Activated CD4-positive, alpha-beta memory T cell treated with anti-CD3 and anti-CD28 coated beads for 36 hours (primary cell): ENCODE measurements at regions not wholly inside any gene's neighbourhood (a gene's known extent, or its start where the extent isn't known, plus 50 kb on each side); places are given as distances from the start of the nearest gene placed in this dataset.

Experiments used
- CTCF ChIA-PET: fragments of 350-600 bp; sonication (Branson Sonifier 250); formaldehyde crosslinking; loops from one replicate; lab custom pipeline; 2021; ENCODE audit warnings: antibody characterized with exemption, inconsistent platforms; lab: Charles Lee
- POLR2A ChIA-PET: fragments of 350-600 bp; sonication (Branson Sonifier 250); formaldehyde crosslinking; loops from one replicate; lab custom pipeline; 2021; ENCODE audit warnings: antibody characterized with exemption; lab: Charles Lee
- DNase-seq: peaks from one replicate; pipeline ENCODE4 v3.0.0-alpha.2; 2020
- H3K27ac Mint-ChIP-seq: one replicate; pipeline ENCODE4 v1.8.0; 2021; ENCODE audit warnings: mixed read lengths
- H3K27me3 Mint-ChIP-seq: one replicate; pipeline ENCODE4 v1.8.0; 2021; ENCODE audit warnings: mixed read lengths
- H3K36me3 Mint-ChIP-seq: one replicate; pipeline ENCODE4 v1.8.0; 2021; ENCODE audit warnings: mixed read lengths
- H3K4me1 Mint-ChIP-seq: one replicate; pipeline ENCODE4 v1.8.0; 2021; ENCODE audit warnings: low read depth, mixed read lengths
- H3K4me3 Mint-ChIP-seq: one replicate; pipeline ENCODE4 v1.8.0; 2021; ENCODE audit warnings: mild to moderate bottlenecking, mixed read lengths
- H3K9me3 Mint-ChIP-seq: one replicate; pipeline ENCODE4 v1.8.0; 2021; ENCODE audit warnings: mixed read lengths
- intact Hi-C: fragments of 100-400 bp; cut with micrococcal nuclease; formaldehyde crosslinking; loops from one replicate; pipeline ENCODE4 v1.15.1; 2023

DNA sequence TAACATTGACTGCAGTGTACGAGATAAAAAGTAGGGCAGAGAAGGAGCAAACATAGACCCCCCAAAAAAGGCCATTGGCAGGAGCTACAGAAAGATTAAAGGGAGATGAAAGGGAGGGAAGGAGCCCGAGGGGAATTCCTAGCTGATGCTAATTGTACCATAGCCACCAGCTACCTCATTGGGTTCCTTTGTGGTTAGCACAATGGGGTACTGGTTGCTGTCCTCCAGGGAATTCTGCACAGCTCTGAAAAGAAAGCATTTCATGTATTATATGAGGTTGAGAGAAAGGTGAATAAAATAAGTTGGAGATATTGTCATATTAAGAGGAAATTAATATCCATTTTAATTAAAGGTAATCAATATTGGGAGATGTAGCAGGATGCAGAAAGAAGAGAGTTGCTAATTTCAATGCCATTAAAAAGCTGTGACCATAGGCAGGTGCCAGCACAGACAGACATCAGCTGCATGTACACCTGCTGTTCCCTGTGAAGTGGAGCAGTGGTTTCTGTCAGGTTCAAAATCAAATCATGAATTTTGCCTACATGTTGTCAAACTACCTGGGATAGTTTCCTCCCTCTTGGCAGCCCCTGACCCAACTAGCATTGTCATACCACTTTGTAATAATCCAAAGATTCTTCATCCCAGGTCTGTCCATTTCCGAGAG, 185.4 kb upstream of the DLGAP1 start:
- no peaks in the 10 kb centered on the region for H3K36me3 Mint-ChIP-seq
- intact Hi-C loops = no loop called here
- DNase-seq = no peak
- no peaks in the 10 kb centered on the region for H3K4me1 Mint-ChIP-seq
- H3K4me3 Mint-ChIP-seq = no peak overlapping the region
- ChIA-PET CTCF (no interaction called here), POLR2A (no interaction called here)
- H3K9me3 Mint-ChIP-seq = peaks cover 12% of the 10 kb centered on the region
- no peaks in the 10 kb centered on the region for H3K27me3 Mint-ChIP-seq
- H3K27ac Mint-ChIP-seq = no peak overlapping the region

DNA sequence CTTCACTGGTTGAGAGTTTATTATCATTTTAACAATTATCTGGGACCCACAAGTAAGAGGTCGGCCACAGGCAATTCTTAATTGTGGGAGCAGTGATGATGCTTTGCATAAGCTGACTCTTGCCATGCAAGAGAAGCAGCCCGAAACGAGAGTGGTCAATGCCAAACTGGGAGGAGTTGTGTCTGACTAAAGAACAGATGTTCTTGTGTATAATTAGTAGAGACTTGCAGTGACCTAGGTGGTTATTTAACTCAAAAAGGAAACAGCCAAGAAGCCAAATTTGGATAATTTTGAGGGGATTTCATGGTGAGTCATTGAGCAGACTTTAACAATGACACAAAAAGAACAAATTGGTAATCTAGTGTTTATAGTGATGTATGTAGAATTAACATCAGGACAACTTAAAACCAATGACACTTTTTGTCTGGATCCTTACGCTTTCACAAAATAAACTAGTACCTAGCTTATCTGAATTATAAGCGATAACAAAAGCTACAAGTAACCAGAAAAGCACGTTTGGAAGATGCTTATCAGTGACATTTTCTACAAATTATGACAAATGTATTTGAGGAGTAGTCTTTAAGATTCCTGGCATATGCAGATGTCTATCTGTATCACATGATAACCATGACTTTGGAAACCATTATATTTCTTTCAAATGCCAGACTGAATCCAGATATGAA, 184.7 kb upstream of the DLGAP1 start:
- Mint-ChIP-seq H3K4me1 (no peaks in the 10 kb centered on the region), H3K36me3 (no peaks in the 10 kb centered on the region), H3K4me3 (no peak overlapping the region), H3K9me3 (peaks cover 12% of the 10 kb centered on the region), H3K27ac (no peak overlapping the region), H3K27me3 (no peaks in the 10 kb centered on the region)
- POLR2A ChIA-PET = no interaction called here
- DNase-seq = no peak
- intact Hi-C loops = no loop called here
- CTCF ChIA-PET = no interaction called here

DNA sequence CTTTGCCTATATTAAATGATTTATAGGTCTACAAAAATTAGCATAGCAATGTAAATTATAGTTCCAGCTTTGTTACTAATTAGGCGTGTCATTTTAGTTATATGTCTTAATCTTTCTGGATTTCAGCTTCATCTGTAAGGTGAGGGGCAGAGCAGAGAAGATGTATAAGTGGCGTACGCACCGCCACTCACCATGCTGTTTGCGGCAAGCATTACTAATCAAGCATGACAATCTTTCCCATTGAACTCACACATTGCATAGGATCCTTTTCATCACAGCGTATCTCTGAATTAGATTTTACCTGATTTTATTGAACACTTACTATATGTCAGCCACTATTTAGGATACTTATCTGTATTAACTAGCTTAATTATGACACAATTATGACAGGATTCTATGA, 183.6 kb upstream of the DLGAP1 start:
- no peaks in the 10 kb centered on the region for H3K4me1 Mint-ChIP-seq
- DNase-seq = no peak
- POLR2A ChIA-PET = no interaction called here
- CTCF ChIA-PET = no interaction called here
- no peak overlapping the region for H3K4me3 Mint-ChIP-seq
- no peak overlapping the region for H3K27ac Mint-ChIP-seq
- peaks cover 16% of the 10 kb centered on the region for H3K9me3 Mint-ChIP-seq
- intact Hi-C loops = no loop called here
- H3K36me3 Mint-ChIP-seq = no peaks in the 10 kb centered on the region
- no peaks in the 10 kb centered on the region for H3K27me3 Mint-ChIP-seq

DNA sequence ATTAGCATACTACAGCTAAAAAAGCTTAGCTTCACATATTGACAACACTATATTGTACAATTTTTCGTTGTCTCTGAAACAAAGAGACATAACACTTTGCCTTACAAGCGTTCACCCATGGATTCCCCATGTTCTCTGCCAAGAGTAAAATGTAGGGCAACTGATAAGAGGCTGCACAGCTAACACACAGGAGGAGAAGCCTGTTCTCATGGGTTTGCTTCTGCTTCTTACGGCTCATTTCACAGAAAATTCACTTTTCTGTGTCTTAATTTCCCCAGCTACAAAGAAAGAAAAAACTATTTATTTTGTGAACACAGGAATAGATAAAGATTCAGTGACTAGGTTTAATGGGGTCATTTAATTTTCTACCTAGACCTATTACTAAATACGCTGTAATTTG, 182.8 kb upstream of the DLGAP1 start:
- H3K9me3 Mint-ChIP-seq = peaks cover 18% of the 10 kb centered on the region
- no peak overlapping the region for H3K4me3 Mint-ChIP-seq
- POLR2A ChIA-PET = interaction anchor here (0.5 kb wide), 1 partner anchor 138 kb away, joined by 3 read pairs; no protein-coding TSS in a partner anchor
- DNase-seq = no peak
- no peaks in the 10 kb centered on the region for H3K4me1 Mint-ChIP-seq
- no peaks in the 10 kb centered on the region for H3K27me3 Mint-ChIP-seq
- H3K36me3 Mint-ChIP-seq = no peaks in the 10 kb centered on the region
- no peak overlapping the region for H3K27ac Mint-ChIP-seq
- CTCF ChIA-PET = no interaction called here
- intact Hi-C loops = no loop called here

DNA sequence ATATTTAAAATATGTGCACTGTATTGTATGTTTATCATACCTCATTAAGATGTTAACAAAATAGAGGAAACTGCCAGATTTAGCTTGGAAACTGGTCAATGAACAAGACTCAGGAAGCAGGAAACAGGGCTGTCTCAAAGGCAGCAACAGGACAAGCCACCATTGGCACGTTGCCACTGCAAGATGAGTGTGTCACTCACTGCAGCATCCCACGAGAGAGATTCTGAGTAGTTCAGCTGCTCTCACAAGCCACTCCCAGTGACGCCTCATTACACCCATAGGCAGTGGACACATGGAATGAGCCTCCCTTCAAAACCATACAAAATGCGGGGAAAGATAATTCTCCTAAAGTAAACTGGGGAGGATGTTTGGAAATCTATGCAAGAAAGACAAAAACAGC, 181.9 kb upstream of the DLGAP1 start:
- Mint-ChIP-seq H3K27ac (no peak overlapping the region), H3K4me1 (no peaks in the 10 kb centered on the region), H3K36me3 (no peaks in the 10 kb centered on the region), H3K9me3 (peaks cover 19% of the 10 kb centered on the region), H3K27me3 (no peaks in the 10 kb centered on the region), H3K4me3 (no peak overlapping the region)
- DNase-seq = no peak
- CTCF ChIA-PET = no interaction called here
- intact Hi-C loops = no loop called here
- POLR2A ChIA-PET = no interaction called here

DNA sequence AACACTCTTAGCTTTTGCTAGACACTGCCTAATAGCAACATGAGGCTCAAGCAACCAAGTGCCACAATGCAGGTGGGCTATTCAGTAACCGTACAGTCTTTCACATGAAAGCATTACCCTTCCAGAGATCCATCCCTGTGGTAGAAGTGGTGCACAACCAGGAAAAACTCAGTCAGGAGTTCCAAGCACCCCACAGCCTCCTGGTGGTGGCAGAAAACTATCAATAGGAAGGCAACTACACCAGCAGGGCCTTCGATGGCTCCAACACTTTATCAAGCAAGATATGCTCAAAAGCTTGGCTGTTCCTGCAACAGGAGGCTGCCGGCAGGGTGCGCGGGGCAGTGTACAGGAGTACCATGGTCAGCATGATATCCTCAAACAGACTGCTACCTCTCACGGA, 176.1 kb upstream of the DLGAP1 start:
- no peak overlapping the region for H3K27ac Mint-ChIP-seq
- CTCF ChIA-PET = no interaction called here
- POLR2A ChIA-PET = no interaction called here
- no peaks in the 10 kb centered on the region for H3K4me1 Mint-ChIP-seq
- H3K27me3 Mint-ChIP-seq = no peaks in the 10 kb centered on the region
- no peak for DNase-seq
- intact Hi-C loops = no loop called here
- peaks cover 12% of the 10 kb centered on the region for H3K9me3 Mint-ChIP-seq
- H3K36me3 Mint-ChIP-seq = no peaks in the 10 kb centered on the region
- H3K4me3 Mint-ChIP-seq = no peak overlapping the region

DNA sequence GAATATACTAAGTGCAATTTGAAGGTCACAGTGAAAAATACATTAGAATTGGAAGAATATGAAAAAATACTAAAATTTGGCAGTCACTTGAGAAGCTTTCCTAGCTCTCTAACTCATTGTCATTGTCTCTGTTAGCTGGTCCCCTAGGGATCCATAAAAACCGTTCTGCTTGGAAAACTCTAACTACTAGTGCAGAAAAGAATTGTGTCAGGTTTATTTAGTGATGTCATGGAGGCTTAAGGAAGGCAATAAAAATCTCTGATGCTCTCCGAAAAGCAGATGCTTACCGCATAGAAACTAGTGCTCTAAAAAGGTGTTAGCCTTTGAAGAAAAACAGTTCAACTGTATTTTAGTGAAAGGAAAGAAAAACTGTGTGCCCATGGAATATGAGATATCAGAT, 150.1 kb upstream of the DLGAP1 start:
- CTCF ChIA-PET = no interaction called here
- Mint-ChIP-seq H3K9me3 (peaks cover 19% of the 10 kb centered on the region), H3K4me3 (no peak overlapping the region), H3K27ac (no peak overlapping the region), H3K27me3 (no peaks in the 10 kb centered on the region), H3K36me3 (no peaks in the 10 kb centered on the region), H3K4me1 (no peaks in the 10 kb centered on the region)
- DNase-seq = no peak
- POLR2A ChIA-PET = no interaction called here
- intact Hi-C loops = no loop called here

DNA sequence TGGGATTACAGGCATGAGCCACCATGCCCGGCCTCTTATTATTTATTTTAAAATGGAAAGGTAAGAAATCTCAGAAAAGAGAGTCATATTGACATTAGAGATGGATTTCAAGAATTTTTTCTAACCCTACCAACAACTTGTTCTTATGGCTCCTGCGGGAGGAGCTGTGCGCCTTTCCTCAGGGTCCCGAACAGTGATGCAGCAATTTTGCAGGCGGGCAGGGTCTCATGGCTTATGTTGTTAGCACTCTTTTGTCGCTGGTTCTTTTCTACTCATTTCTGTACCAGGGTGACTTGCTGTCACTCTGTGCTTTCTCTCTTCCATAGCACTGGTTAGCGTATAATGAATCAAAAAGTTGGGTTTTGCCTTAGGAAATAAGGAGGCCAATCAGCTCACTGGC, 148.8 kb upstream of the DLGAP1 start:
- no peak overlapping the region for H3K4me3 Mint-ChIP-seq
- intact Hi-C loops = no loop called here
- POLR2A ChIA-PET = no interaction called here

DNA sequence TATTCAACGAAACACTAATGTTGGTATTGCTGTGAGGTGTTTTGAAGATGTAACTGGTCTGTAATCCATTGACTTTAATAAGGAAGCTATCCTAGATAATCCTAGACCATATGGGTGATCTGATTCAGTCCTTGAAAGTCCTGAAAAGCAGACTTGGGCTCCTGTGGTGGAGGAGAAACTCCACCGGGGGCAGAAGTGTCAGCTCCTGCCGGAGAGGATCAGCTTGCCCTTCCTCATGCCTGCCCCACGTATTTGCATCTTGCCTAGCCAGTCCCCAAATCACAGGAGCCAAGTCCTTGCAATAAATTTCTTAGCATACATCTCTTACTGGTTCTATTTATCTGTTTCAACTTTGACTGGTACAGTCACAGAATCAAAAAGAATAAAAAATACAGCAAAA, 144.2 kb upstream of the DLGAP1 start:
- peaks cover 7% of the 10 kb centered on the region for H3K9me3 Mint-ChIP-seq
- no peak for DNase-seq
- H3K4me1 Mint-ChIP-seq = no peaks in the 10 kb centered on the region
- H3K4me3 Mint-ChIP-seq = no peak overlapping the region
- no peaks in the 10 kb centered on the region for H3K36me3 Mint-ChIP-seq
- intact Hi-C loops = no loop called here
- H3K27me3 Mint-ChIP-seq = no peaks in the 10 kb centered on the region
- ChIA-PET CTCF (no interaction called here), POLR2A (no interaction called here)
- no peak overlapping the region for H3K27ac Mint-ChIP-seq

More for the DNA sequence above, 148.8 kb upstream of the DLGAP1 start:
- DNase-seq = no peak
- Mint-ChIP-seq H3K4me1 (no peaks in the 10 kb centered on the region), H3K9me3 (peaks cover 19% of the 10 kb centered on the region), H3K27ac (no peak overlapping the region), H3K36me3 (no peaks in the 10 kb centered on the region), H3K27me3 (no peaks in the 10 kb centered on the region)
- CTCF ChIA-PET = no interaction called here

DNA sequence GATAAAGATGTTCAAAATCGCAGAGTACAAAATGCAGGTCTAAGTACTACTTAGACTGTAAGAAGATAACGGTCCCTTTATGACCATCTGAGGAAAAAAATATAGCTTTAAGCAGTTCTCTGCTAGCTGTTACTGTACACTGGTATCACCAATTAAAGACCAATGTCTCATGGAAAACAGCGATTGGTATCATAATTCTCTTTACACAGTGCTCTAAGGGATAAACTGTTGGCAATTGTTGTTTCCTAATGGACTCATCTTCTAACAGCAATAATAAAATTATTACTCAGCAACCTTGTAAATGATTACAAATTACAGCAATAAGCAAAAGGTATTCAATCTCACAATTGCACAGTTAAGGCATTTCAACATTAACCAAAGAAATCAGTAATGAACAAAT, 142.2 kb upstream of the DLGAP1 start:
- H3K9me3 Mint-ChIP-seq = peaks cover 4% of the 10 kb centered on the region
- intact Hi-C loops = no loop called here
- no peaks in the 10 kb centered on the region for H3K27me3 Mint-ChIP-seq
- POLR2A ChIA-PET = no interaction called here
- H3K27ac Mint-ChIP-seq = no peak overlapping the region
- H3K36me3 Mint-ChIP-seq = no peaks in the 10 kb centered on the region
- H3K4me3 Mint-ChIP-seq = no peak overlapping the region
- CTCF ChIA-PET = no interaction called here
- DNase-seq = no peak
- H3K4me1 Mint-ChIP-seq = no peaks in the 10 kb centered on the region

DNA sequence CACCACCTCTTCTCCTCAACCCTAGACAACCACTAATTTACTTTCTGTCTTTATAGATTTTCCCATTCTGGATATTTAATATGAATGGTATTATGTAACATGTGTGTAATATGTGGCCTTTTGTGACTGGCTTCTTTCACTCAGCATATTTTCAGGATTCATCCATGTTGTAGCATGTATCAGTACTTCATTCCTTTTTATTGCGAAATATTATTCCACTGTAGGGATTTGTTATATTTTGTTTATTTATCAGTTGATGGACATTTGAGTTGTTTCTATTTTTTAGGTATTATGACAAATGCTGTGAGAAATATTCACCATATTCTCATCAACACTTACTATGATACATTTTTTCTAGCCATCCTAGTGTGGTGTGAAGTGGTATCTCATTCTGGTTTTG, 138.8 kb upstream of the DLGAP1 start:
- ChIA-PET CTCF (no interaction called here), POLR2A (no interaction called here)
- Mint-ChIP-seq H3K27ac (no peak overlapping the region), H3K4me3 (no peak overlapping the region), H3K9me3 (peaks cover 4% of the 10 kb centered on the region), H3K4me1 (no peaks in the 10 kb centered on the region), H3K27me3 (no peaks in the 10 kb centered on the region), H3K36me3 (no peaks in the 10 kb centered on the region)
- no peak for DNase-seq
- intact Hi-C loops = no loop called here

DNA sequence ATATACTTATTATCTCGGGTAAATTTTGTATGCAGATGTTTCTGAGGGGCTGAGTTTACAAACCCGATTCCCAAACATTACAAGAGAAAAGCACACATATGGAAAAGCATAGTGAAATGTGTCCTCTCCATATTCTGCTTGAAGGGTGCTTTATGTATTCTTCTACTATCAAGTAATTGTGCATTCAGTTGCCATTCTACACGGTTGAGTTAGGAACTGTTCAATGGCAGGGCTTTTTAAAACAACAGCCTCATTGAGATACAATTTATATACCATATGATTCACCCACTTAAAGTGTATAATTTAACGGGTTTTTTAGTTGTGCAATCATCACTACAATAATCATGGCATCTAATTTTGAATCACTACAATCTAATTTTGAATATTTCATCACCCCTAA, 138.4 kb upstream of the DLGAP1 start:
- Mint-ChIP-seq H3K4me3 (no peak overlapping the region), H3K36me3 (no peaks in the 10 kb centered on the region), H3K27me3 (no peaks in the 10 kb centered on the region), H3K4me1 (no peaks in the 10 kb centered on the region), H3K27ac (no peak overlapping the region), H3K9me3 (peaks cover 7% of the 10 kb centered on the region)
- intact Hi-C loops = no loop called here
- ChIA-PET POLR2A (no interaction called here), CTCF (no interaction called here)
- no peak for DNase-seq
